ENCODE measurements at regions not wholly inside any gene's neighbourhood (a gene's known extent, or its start where the extent isn't known, plus 50 kb on each side); places are given as distances from the start of the nearest gene placed in this dataset.

- TF ChIP-seq, protein P1, sequence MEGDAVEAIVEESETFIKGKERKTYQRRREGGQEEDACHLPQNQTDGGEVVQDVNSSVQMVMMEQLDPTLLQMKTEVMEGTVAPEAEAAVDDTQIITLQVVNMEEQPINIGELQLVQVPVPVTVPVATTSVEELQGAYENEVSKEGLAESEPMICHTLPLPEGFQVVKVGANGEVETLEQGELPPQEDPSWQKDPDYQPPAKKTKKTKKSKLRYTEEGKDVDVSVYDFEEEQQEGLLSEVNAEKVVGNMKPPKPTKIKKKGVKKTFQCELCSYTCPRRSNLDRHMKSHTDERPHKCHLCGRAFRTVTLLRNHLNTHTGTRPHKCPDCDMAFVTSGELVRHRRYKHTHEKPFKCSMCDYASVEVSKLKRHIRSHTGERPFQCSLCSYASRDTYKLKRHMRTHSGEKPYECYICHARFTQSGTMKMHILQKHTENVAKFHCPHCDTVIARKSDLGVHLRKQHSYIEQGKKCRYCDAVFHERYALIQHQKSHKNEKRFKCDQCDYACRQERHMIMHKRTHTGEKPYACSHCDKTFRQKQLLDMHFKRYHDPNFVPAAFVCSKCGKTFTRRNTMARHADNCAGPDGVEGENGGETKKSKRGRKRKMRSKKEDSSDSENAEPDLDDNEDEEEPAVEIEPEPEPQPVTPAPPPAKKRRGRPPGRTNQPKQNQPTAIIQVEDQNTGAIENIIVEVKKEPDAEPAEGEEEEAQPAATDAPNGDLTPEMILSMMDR (IDR thresholded peaks at IDR 0.05; ENCODE audit: low read depth, low read length, poor library complexity, severe bottlenecking), result no peak
- no peak for TF ChIP-seq EZH2phosphoT487 (IDR thresholded peaks at IDR 0.05; ENCODE audit: borderline replicate concordance, low read length)
Measured at GRCh38 chr7:89797965-89798598, 356.2 kb upstream of the STEAP1 start.
